ENCODE measurements at regions not wholly inside any gene's neighbourhood (a gene's known extent, or its start where the extent isn't known, plus 50 kb on each side); places are given as distances from the start of the nearest gene placed in this dataset.

GRCh38 chr12:116391501-116391900 lies 114.0 kb upstream of the MED13L start:
- H3K9me3 Mint-ChIP-seq, result peaks cover 0 to 4% (median 0%) of the 10 kb centered on the region in 8 donors
- Histone ChIP-seq H3K4me1 (ENCODE audit: insufficient read depth, low read length) (no peaks in the 10 kb centered on the region), H3K27me3 (ENCODE audit: insufficient read depth, low read length) (no peaks in the 10 kb centered on the region), H3K36me3 (ENCODE audit: insufficient read depth, low read length) (no peaks in the 10 kb centered on the region), H3K9me3 (ENCODE audit: control insufficient read depth in 1 of 2, low read length in 2 of 2) (no peaks in the 10 kb centered on the region), H3K4me3 (ENCODE audit: low read length in 2 of 2) (no peak overlapping the region), H3K27ac (ENCODE audit: low read depth, low read length) (no peak overlapping the region)
- H3K27me3 Mint-ChIP-seq, result peaks cover 4 to 5% of the 10 kb centered on the region in 2 donors
- ChIA-PET POLR2A (ENCODE audit: partially characterized antibody) (no interaction called here), CTCF (ENCODE audit: partially characterized antibody) (interaction anchor here (1.7 kb wide), 1 partner anchor 54 kb away, joined by 3 read pairs; no protein-coding TSS in a partner anchor)
- H3K36me3 Mint-ChIP-seq, result no peaks in the 10 kb centered on the region
- H3K4me3 Mint-ChIP-seq, result no peak overlapping the region
- intact Hi-C loops (cut with micrococcal nuclease), result no loop called here
- H3K27ac Mint-ChIP-seq, result no peak overlapping the region
- peaks cover 0 to 10% (median 2%) of the 10 kb centered on the region in 4 donors for H3K4me1 Mint-ChIP-seq
- DNase-seq, result no peak

GRCh38 chr12:116392061-116392460 lies 114.6 kb upstream of the MED13L start:
- Histone ChIP-seq H3K9me3 (ENCODE audit: control insufficient read depth in 1 of 2, low read length in 2 of 2) (no peaks in the 10 kb centered on the region), H3K4me3 (ENCODE audit: low read length in 2 of 2) (no peak overlapping the region), H3K27ac (ENCODE audit: low read depth, low read length) (no peak overlapping the region), H3K4me1 (ENCODE audit: insufficient read depth, low read length) (no peaks in the 10 kb centered on the region), H3K36me3 (ENCODE audit: insufficient read depth, low read length) (no peaks in the 10 kb centered on the region), H3K27me3 (ENCODE audit: insufficient read depth, low read length) (no peaks in the 10 kb centered on the region)
- CTCF ChIA-PET (ENCODE audit: partially characterized antibody), result no interaction called here
- Mint-ChIP-seq H3K27me3 (peaks cover 4 to 5% of the 10 kb centered on the region in 2 donors), H3K27ac (no peak overlapping the region), H3K4me3 (no peak overlapping the region), H3K4me1 (peaks cover 0 to 10% (median 2%) of the 10 kb centered on the region in 4 donors), H3K9me3 (peaks cover 0 to 4% (median under 1%) of the 10 kb centered on the region in 8 donors), H3K36me3 (no peaks in the 10 kb centered on the region)
- POLR2A ChIA-PET (ENCODE audit: partially characterized antibody), result no interaction called here
- no peak for DNase-seq
- intact Hi-C loops (cut with micrococcal nuclease), result no loop called here

- ChIA-PET POLR2A (ENCODE audit: partially characterized antibody) (no interaction called here), CTCF (ENCODE audit: partially characterized antibody) (no interaction called here)
- no peak overlapping the region for H3K4me3 ChIP-seq (ENCODE audit: low read length in 2 of 2)
- H3K4me1 ChIP-seq (ENCODE audit: insufficient read depth, low read length), result no peaks in the 10 kb centered on the region
- Mint-ChIP-seq H3K9me3 (peaks cover 0 to 13% (median 6%) of the 10 kb centered on the region in 8 donors), H3K27ac (peak overlapping the region in 2 of 7 donors; percentile 50 to 64), H3K36me3 (no peaks in the 10 kb centered on the region), H3K4me3 (no peak overlapping the region), H3K27me3 (peaks cover 4 to 5% of the 10 kb centered on the region in 2 donors), H3K4me1 (peaks cover 0 to 10% (median 2%) of the 10 kb centered on the region in 4 donors)
- DNase-seq, result no peak
- H3K9me3 ChIP-seq (ENCODE audit: control insufficient read depth in 1 of 2, low read length in 2 of 2), result no peaks in the 10 kb centered on the region
- H3K27me3 ChIP-seq (ENCODE audit: insufficient read depth, low read length), result no peaks in the 10 kb centered on the region
- H3K36me3 ChIP-seq (ENCODE audit: insufficient read depth, low read length), result no peaks in the 10 kb centered on the region
- intact Hi-C loops (cut with micrococcal nuclease), result no loop called here
- no peak overlapping the region for H3K27ac ChIP-seq (ENCODE audit: low read depth, low read length)
Measured at GRCh38 chr12:116393255-116393654, 115.8 kb upstream of the MED13L start.

- Histone ChIP-seq H3K36me3 (ENCODE audit: insufficient read depth, low read length) (no peaks in the 10 kb centered on the region), H3K27ac (ENCODE audit: low read depth, low read length) (no peak overlapping the region), H3K4me1 (ENCODE audit: insufficient read depth, low read length) (no peaks in the 10 kb centered on the region), H3K4me3 (ENCODE audit: low read length in 2 of 2) (no peak overlapping the region), H3K9me3 (ENCODE audit: control insufficient read depth in 1 of 2, low read length in 2 of 2) (no peaks in the 10 kb centered on the region), H3K27me3 (ENCODE audit: insufficient read depth, low read length) (no peaks in the 10 kb centered on the region)
- DNase-seq, result no peak
- Mint-ChIP-seq H3K4me3 (no peak overlapping the region), H3K4me1 (peaks cover 0 to 10% (median 2%) of the 10 kb centered on the region in 4 donors), H3K27me3 (peaks cover 2 to 4% of the 10 kb centered on the region in 2 donors), H3K36me3 (peaks cover 0 to 5% of the 10 kb centered on the region in 2 donors), H3K27ac (peak overlapping the region in 1 of 7 donors; percentile 69), H3K9me3 (peaks cover 0 to 19% (median 13%) of the 10 kb centered on the region in 8 donors)
- CTCF ChIA-PET (ENCODE audit: partially characterized antibody), result no interaction called here
- intact Hi-C loops (cut with micrococcal nuclease), result no loop called here
- POLR2A ChIA-PET (ENCODE audit: partially characterized antibody), result no interaction called here
Measured at GRCh38 chr12:116393859-116394650, 116.6 kb upstream of the MED13L start.

- ChIA-PET POLR2A (ENCODE audit: partially characterized antibody) (no interaction called here), CTCF (ENCODE audit: partially characterized antibody) (no interaction called here)
- H3K36me3 Mint-ChIP-seq, result peaks cover 0 to 5% of the 10 kb centered on the region in 2 donors
- H3K4me1 Mint-ChIP-seq, result peaks cover 0 to 10% (median 2%) of the 10 kb centered on the region in 4 donors
- H3K9me3 Mint-ChIP-seq, result peaks cover 0 to 24% (median 16%) of the 10 kb centered on the region in 8 donors
- no peak for DNase-seq
- Histone ChIP-seq H3K27ac (ENCODE audit: low read depth, low read length) (no peak overlapping the region), H3K36me3 (ENCODE audit: insufficient read depth, low read length) (no peaks in the 10 kb centered on the region), H3K27me3 (ENCODE audit: insufficient read depth, low read length) (no peaks in the 10 kb centered on the region), H3K9me3 (ENCODE audit: control insufficient read depth in 1 of 2, low read length in 2 of 2) (no peaks in the 10 kb centered on the region), H3K4me1 (ENCODE audit: insufficient read depth, low read length) (no peaks in the 10 kb centered on the region), H3K4me3 (ENCODE audit: low read length in 2 of 2) (no peak overlapping the region)
- H3K4me3 Mint-ChIP-seq, result no peak overlapping the region
- H3K27me3 Mint-ChIP-seq, result no peaks in the 10 kb centered on the region
- intact Hi-C loops (cut with micrococcal nuclease), result no loop called here
- H3K27ac Mint-ChIP-seq, result no peak overlapping the region
Measured at GRCh38 chr12:116395396-116395795, 117.9 kb upstream of the MED13L start.

- no peak overlapping the region for H3K27ac ChIP-seq (ENCODE audit: low read depth, low read length)
- no peaks in the 10 kb centered on the region for H3K36me3 ChIP-seq (ENCODE audit: insufficient read depth, low read length)
- no peaks in the 10 kb centered on the region for H3K27me3 ChIP-seq (ENCODE audit: insufficient read depth, low read length)
- no peak overlapping the region for H3K4me3 Mint-ChIP-seq
- H3K4me3 ChIP-seq (ENCODE audit: low read length in 2 of 2), result no peak overlapping the region
- ChIA-PET POLR2A (ENCODE audit: partially characterized antibody) (no interaction called here), CTCF (ENCODE audit: partially characterized antibody) (interaction anchor here (0.6 kb wide), 1 partner anchor 220 kb away, joined by 4 read pairs; no protein-coding TSS in a partner anchor)
- H3K4me1 ChIP-seq (ENCODE audit: insufficient read depth, low read length), result no peaks in the 10 kb centered on the region
- peaks cover 0 to 34% (median 20%) of the 10 kb centered on the region in 8 donors for H3K9me3 Mint-ChIP-seq
- no peak overlapping the region for H3K27ac Mint-ChIP-seq
- H3K4me1 Mint-ChIP-seq, result peaks cover 0 to 10% (median 2%) of the 10 kb centered on the region in 4 donors
- H3K36me3 Mint-ChIP-seq, result peaks cover 0 to 14% of the 10 kb centered on the region in 2 donors
- intact Hi-C loops (cut with micrococcal nuclease), result no loop called here
- H3K9me3 ChIP-seq (ENCODE audit: control insufficient read depth in 1 of 2, low read length in 2 of 2), result no peaks in the 10 kb centered on the region
- peaks cover 0 to 5% of the 10 kb centered on the region in 2 donors for H3K27me3 Mint-ChIP-seq
- DNase-seq, result no peak
Measured at GRCh38 chr12:116397148-116397547, 119.7 kb upstream of the MED13L start.

- ChIA-PET POLR2A (ENCODE audit: partially characterized antibody) (no interaction called here), CTCF (ENCODE audit: partially characterized antibody) (no interaction called here)
- Mint-ChIP-seq H3K27ac (no peak overlapping the region), H3K4me1 (peaks cover 0 to 9% (median 2%) of the 10 kb centered on the region in 4 donors), H3K9me3 (peaks cover 0 to 34% (median 20%) of the 10 kb centered on the region in 8 donors), H3K36me3 (peaks cover 0 to 14% of the 10 kb centered on the region in 2 donors), H3K4me3 (no peak overlapping the region), H3K27me3 (peaks cover 0 to 5% of the 10 kb centered on the region in 2 donors)
- no peak overlapping the region for H3K4me3 ChIP-seq (ENCODE audit: low read length in 2 of 2)
- intact Hi-C loops (cut with micrococcal nuclease), result no loop called here
- H3K27ac ChIP-seq (ENCODE audit: low read depth, low read length), result no peak overlapping the region
- no peaks in the 10 kb centered on the region for H3K4me1 ChIP-seq (ENCODE audit: insufficient read depth, low read length)
- H3K27me3 ChIP-seq (ENCODE audit: insufficient read depth, low read length), result no peaks in the 10 kb centered on the region
- H3K36me3 ChIP-seq (ENCODE audit: insufficient read depth, low read length), result no peaks in the 10 kb centered on the region
- H3K9me3 ChIP-seq (ENCODE audit: control insufficient read depth in 1 of 2, low read length in 2 of 2), result no peaks in the 10 kb centered on the region
- DNase-seq, result no peak
Measured at GRCh38 chr12:116398193-116398592, 120.7 kb upstream of the MED13L start.
